GM23248 (cell line): ENCODE measurements at regions not wholly inside any gene's neighbourhood (a gene's known extent, or its start where the extent isn't known, plus 50 kb on each side); places are given as distances from the start of the nearest gene placed in this dataset.

ENCODE experiments used
- DNase-seq: peaks from one replicate; pipeline ENCODE4 v3.0.0-alpha.2; 2015
- H2AFZ ChIP-seq: fragments of 200-600 bp; sonication (generic); 2 replicates; pipeline ENCODE4 v1.6.1; 2016; ENCODE audit warnings: antibody characterized with exemption
- H3F3A ChIP-seq: fragments of 200-600 bp; sonication (generic); 2 replicates; pipeline ENCODE4 v1.6.1; 2016; ENCODE audit warnings: mild to moderate bottlenecking, antibody characterized with exemption, mixed run types; ENCODE audit not compliant: insufficient read depth
- H3K27ac ChIP-seq: fragments of 200-600 bp; sonication (generic); 2 replicates; pipeline ENCODE4 v1.5.1; 2016; ENCODE audit warnings: mild to moderate bottlenecking
- H3K27me3 ChIP-seq: fragments of 200-600 bp; sonication (generic); replicated peaks from 2 replicates; pipeline ENCODE4 v1.6.1; 2016; ENCODE audit warnings: mild to moderate bottlenecking; ENCODE audit not compliant: insufficient read depth
- H3K36me3 ChIP-seq: fragments of 200-600 bp; sonication (generic); 2 replicates; pipeline ENCODE4 v1.6.1; 2016; ENCODE audit warnings: low read depth, mild to moderate bottlenecking
- H3K4me1 ChIP-seq: fragments of 200-600 bp; sonication (generic); 2 replicates; pipeline ENCODE4 v1.6.1; 2016; ENCODE audit warnings: mild to moderate bottlenecking; ENCODE audit not compliant: insufficient read depth
- H3K4me2 ChIP-seq: fragments of 200-600 bp; sonication (generic); one replicate; pipeline ENCODE4 v1.6.1; 2016; ENCODE audit warnings: mild to moderate bottlenecking; ENCODE audit not compliant: unreplicated experiment
- H3K4me3 ChIP-seq: fragments of 200-600 bp; sonication (generic); 2 replicates; pipeline ENCODE4 v1.5.1; 2016; ENCODE audit warnings: mild to moderate bottlenecking
- H3K79me2 ChIP-seq: fragments of 200-600 bp; sonication (generic); 2 replicates; pipeline ENCODE4 v1.6.1; 2016; ENCODE audit warnings: mild to moderate bottlenecking; ENCODE audit not compliant: insufficient read depth
- H3K9ac ChIP-seq: fragments of 200-600 bp; sonication (generic); 2 replicates; pipeline ENCODE4 v1.6.1; 2016; ENCODE audit warnings: mild to moderate bottlenecking
- H3K9me2 ChIP-seq: fragments of 200-600 bp; sonication (generic); 2 replicates; pipeline ENCODE4 v1.6.1; 2016; ENCODE audit warnings: mixed run types, mild to moderate bottlenecking, moderate library complexity; ENCODE audit not compliant: insufficient read depth
- H3K9me3 ChIP-seq: fragments of 200-600 bp; sonication (generic); one replicate; pipeline ENCODE4 v1.6.1; 2017; ENCODE audit warnings: low read depth
- H4K20me1 ChIP-seq: fragments of 200-600 bp; sonication (generic); 2 replicates; pipeline ENCODE4 v1.6.0; 2016; ENCODE audit not compliant: insufficient read depth
- EZH2 ChIP-seq: fragments of 200-600 bp; sonication (generic); IDR thresholded peaks from 2 replicates; pipeline ENCODE4 v1.6.1; 2018; ENCODE audit warnings: antibody characterized with exemption, mild to moderate bottlenecking; ENCODE audit not compliant: insufficient read depth, poor library complexity, severe bottlenecking
- EZH2phosphoT487 ChIP-seq: fragments of 200-600 bp; sonication (generic); IDR thresholded peaks from 2 replicates; pipeline ENCODE4 v1.6.1; 2018; ENCODE audit warnings: antibody characterized with exemption, moderate library complexity, mild to moderate bottlenecking, low read depth; ENCODE audit not compliant: insufficient read depth
- WGBS, 2 experiments: methylation state at CpG; one replicate each; pipeline ENCODE4 v1.1.6; 2015 to 2017; ENCODE audit warnings: low lambda C conversion rate in 2 of 2, low coverage in 1 of 2; ENCODE audit errors: missing lambda C conversion rate in 2 of 2; 5-methylcytosine and 5-hydroxymethylcytosine counted together
- in situ Hi-C: fragments of 300-500 bp; cut with MboI; formaldehyde crosslinking; loops from 2 replicates; pipeline ENCODE4 v1.15.0; 2020

- no peak overlapping the region for H3K4me3 ChIP-seq
- H2AFZ ChIP-seq = peak overlapping the region; percentile 47
- peaks cover 13% of the 10 kb centered on the region; the same call in 1 of the 2 replicates for H3F3A ChIP-seq
- H3K9me3 ChIP-seq = no peaks in the 10 kb centered on the region
- no peaks in the 10 kb centered on the region for H3K9me2 ChIP-seq
- in situ Hi-C loops = no loop called here
- no peak overlapping the region for H3K27ac ChIP-seq
- H3K4me1 ChIP-seq = peaks cover 16% of the 10 kb centered on the region
- peaks cover 4% of the 10 kb centered on the region for H3K27me3 ChIP-seq
- no peak overlapping the region for H3K4me2 ChIP-seq
- H4K20me1 ChIP-seq = no peaks in the 10 kb centered on the region
- TF ChIP-seq EZH2phosphoT487 (no peak), EZH2 (no peak)
- WGBS, 2 experiments = 23 to 25% methylated on average over 7 to 11 of the region's 12 CpGs
- H3K79me2 ChIP-seq = no peaks in the 10 kb centered on the region
- peak; percentile 28 for DNase-seq
- no peaks in the 10 kb centered on the region for H3K36me3 ChIP-seq
- H3K9ac ChIP-seq = no peak overlapping the region
Measured at GRCh38 chr17:77863814-77864161, 94.7 kb upstream of the TNRC6C start.

- WGBS, 2 experiments = 33 to 37% methylated on average over 21 of the region's 21 CpGs
- H3K9ac ChIP-seq = 0 out of 2 replicates have a peak overlapping the region, but pooled peaks have one; percentile 62
- H3K79me2 ChIP-seq = no peaks in the 10 kb centered on the region
- peaks cover 5% of the 10 kb centered on the region for H3K27me3 ChIP-seq
- DNase-seq = no peak
- H3K36me3 ChIP-seq = no peaks in the 10 kb centered on the region
- H3K4me1 ChIP-seq = peaks cover 16% of the 10 kb centered on the region
- H3K27ac ChIP-seq = no peak overlapping the region
- H3K9me2 ChIP-seq = no peaks in the 10 kb centered on the region
- in situ Hi-C loops = no loop called here
- peaks cover 13% of the 10 kb centered on the region; the same call in 1 of the 2 replicates for H3F3A ChIP-seq
- H2AFZ ChIP-seq = peak overlapping the region; percentile 47
- no peak overlapping the region; the same call in 1 of the 2 replicates for H3K4me3 ChIP-seq
- H3K4me2 ChIP-seq = peak overlapping the region; percentile 47
- TF ChIP-seq EZH2 (no peak), EZH2phosphoT487 (no peak)
- no peaks in the 10 kb centered on the region for H4K20me1 ChIP-seq
- H3K9me3 ChIP-seq = no peaks in the 10 kb centered on the region
Measured at GRCh38 chr17:77864234-77865111, 94.0 kb upstream of the TNRC6C start.

DNA sequence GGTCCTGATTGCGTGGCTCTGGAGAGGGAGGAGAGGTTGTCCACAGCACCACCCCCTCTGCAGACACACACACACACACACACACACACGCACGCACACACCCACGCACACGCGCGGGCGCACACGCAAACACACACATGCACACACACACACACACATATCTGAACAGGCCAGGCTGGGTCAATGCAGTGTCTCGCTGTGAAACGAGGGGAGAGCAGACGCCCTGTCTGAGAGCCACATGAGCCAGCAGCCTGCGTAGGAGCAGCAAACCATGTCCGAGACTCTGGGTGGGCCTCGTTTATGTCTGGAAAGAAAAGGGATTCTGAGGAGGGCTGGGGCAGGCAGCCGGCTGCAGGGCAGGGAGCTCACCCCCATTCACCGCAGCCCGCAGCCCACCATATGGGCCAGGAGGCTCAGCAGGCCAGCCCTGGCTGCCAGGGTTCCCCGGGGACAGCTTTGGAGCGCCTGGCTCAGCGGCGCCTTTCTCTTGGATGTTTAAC, 93.3 kb upstream of the TNRC6C start:
- Histone ChIP-seq H3K4me3 (no peak overlapping the region; the same call in 1 of the 2 replicates), H3F3A (peaks cover 13% of the 10 kb centered on the region; the same call in 1 of the 2 replicates), H3K9ac (peak overlapping the region; percentile 62), H3K9me3 (no peaks in the 10 kb centered on the region), H3K27me3 (peaks cover 12% of the 10 kb centered on the region), H4K20me1 (no peaks in the 10 kb centered on the region), H3K36me3 (no peaks in the 10 kb centered on the region), H3K9me2 (no peaks in the 10 kb centered on the region), H3K4me2 (peak overlapping the region; percentile 47), H3K27ac (peak overlapping the region; percentile 49), H3K79me2 (no peaks in the 10 kb centered on the region), H2AFZ (peak overlapping the region; percentile 41), H3K4me1 (peaks cover 16% of the 10 kb centered on the region)
- 7 to 11% methylated on average over 17 to 18 of the region's 22 CpGs for whole genome bisulfite sequencing, 2 experiments
- DNase-seq = peak; percentile 71
- TF ChIP-seq EZH2phosphoT487 = no peak
- no peak for TF ChIP-seq EZH2
- in situ Hi-C loops = no loop called here

GRCh38 chr17:77865716-77866115, 92.8 kb upstream of the TNRC6C start:
- Histone ChIP-seq H3K79me2 (no peaks in the 10 kb centered on the region), H2AFZ (peak overlapping the region; percentile 41; the same call in 1 of the 2 replicates), H3K4me1 (peaks cover 16% of the 10 kb centered on the region), H4K20me1 (no peaks in the 10 kb centered on the region), H3K4me2 (peak overlapping the region; percentile 47), H3K9me2 (no peaks in the 10 kb centered on the region), H3F3A (peaks cover 13% of the 10 kb centered on the region; the same call in 1 of the 2 replicates), H3K36me3 (no peaks in the 10 kb centered on the region), H3K4me3 (no peak overlapping the region), H3K9me3 (no peaks in the 10 kb centered on the region), H3K9ac (peak overlapping the region; percentile 62), H3K27ac (peak overlapping the region; percentile 49), H3K27me3 (peaks cover 17% of the 10 kb centered on the region)
- peak; percentile 51 for DNase-seq
- no peak for TF ChIP-seq EZH2
- TF ChIP-seq EZH2phosphoT487 = no peak
- WGBS, 2 experiments = 12% methylated on average over 3 of the region's 3 CpGs
- in situ Hi-C loops = no loop called here
